GM12865 (cell line): ENCODE measurements at regions not wholly inside any gene's neighbourhood (a gene's known extent, or its start where the extent isn't known, plus 50 kb on each side); places are given as distances from the start of the nearest gene placed in this dataset.

Experiments
- DNase-seq: peaks from one replicate; pipeline ENCODE4 v3.0.0; 2010; ENCODE audit warnings: low read depth
- H3K4me3 ChIP-seq: 2 replicates; pipeline ENCODE4 v1.5.1; 2011; ENCODE audit warnings: mild to moderate bottlenecking, low read depth, low read length, control low read depth
- CTCF ChIP-seq: IDR thresholded peaks from 2 replicates; pipeline ENCODE4 v1.5.1; 2011; ENCODE audit warnings: low read length, control low read depth, low read depth, inconsistent platforms; ENCODE audit not compliant: insufficient read depth; ENCODE audit errors: missing control alignments

- H3K4me3 ChIP-seq: no peak overlapping the region
- no peak for TF ChIP-seq CTCF
- DNase-seq: no peak
Measured at GRCh38 chr11:80726236-80726635, 1285.4 kb upstream of the TENM4 start.

GRCh38 chr11:80724366-80724765 lies 1283.5 kb upstream of the TENM4 start:
- no peak for DNase-seq
- no peak overlapping the region for H3K4me3 ChIP-seq
- TF ChIP-seq CTCF: no peak

- DNase-seq: no peak
- TF ChIP-seq CTCF: no peak
- H3K4me3 ChIP-seq: no peak overlapping the region
Measured at GRCh38 chr11:80722629-80723028, 1281.8 kb upstream of the TENM4 start.

GRCh38 chr11:80720295-80720694 lies 1279.5 kb upstream of the TENM4 start:
- DNase-seq: no peak
- H3K4me3 ChIP-seq: no peak overlapping the region
- TF ChIP-seq CTCF: no peak

GRCh38 chr11:80719292-80719646 lies 1278.4 kb upstream of the TENM4 start:
- DNase-seq: no peak
- TF ChIP-seq CTCF: no peak

GRCh38 chr11:80718611-80719291 lies 1277.9 kb upstream of the TENM4 start:
- DNase-seq: no peak
- no peak for TF ChIP-seq CTCF
- H3K4me3 ChIP-seq: no peak overlapping the region

More at GRCh38 chr11:80719292-80719646, 1278.4 kb upstream of the TENM4 start:
- H3K4me3 ChIP-seq: no peak overlapping the region

- DNase-seq: no peak
- TF ChIP-seq CTCF: no peak
- no peak overlapping the region for H3K4me3 ChIP-seq
Measured at GRCh38 chr11:80702264-80702663, 1261.4 kb upstream of the TENM4 start.
